GM18498 (cell line): ENCODE measurements at regions not wholly inside any gene's neighbourhood (a gene's known extent, or its start where the extent isn't known, plus 50 kb on each side); places are given as distances from the start of the nearest gene placed in this dataset.
"Not testable (repeated sequence)": the region's sequence is repeated elsewhere in the genome, so short reads cannot be mapped to it uniquely, and the experiment has no call there.

ENCODE experiments used
- ATAC-seq: cut with Tn5 transposase; IDR thresholded peaks from one replicate; pipeline ENCODE4 v1.9.1; 2021; ENCODE audit warnings: mild to moderate bottlenecking, moderate library complexity; ENCODE audit not compliant: unreplicated experiment

- ATAC-seq: no peak
Measured at GRCh38 chr5:17364987-17365810, 132.8 kb upstream of the TAF11L2 start.

GRCh38 chr5:17365811-17366138 lies 132.3 kb upstream of the TAF11L2 start:
- ATAC-seq: no peak

DNA sequence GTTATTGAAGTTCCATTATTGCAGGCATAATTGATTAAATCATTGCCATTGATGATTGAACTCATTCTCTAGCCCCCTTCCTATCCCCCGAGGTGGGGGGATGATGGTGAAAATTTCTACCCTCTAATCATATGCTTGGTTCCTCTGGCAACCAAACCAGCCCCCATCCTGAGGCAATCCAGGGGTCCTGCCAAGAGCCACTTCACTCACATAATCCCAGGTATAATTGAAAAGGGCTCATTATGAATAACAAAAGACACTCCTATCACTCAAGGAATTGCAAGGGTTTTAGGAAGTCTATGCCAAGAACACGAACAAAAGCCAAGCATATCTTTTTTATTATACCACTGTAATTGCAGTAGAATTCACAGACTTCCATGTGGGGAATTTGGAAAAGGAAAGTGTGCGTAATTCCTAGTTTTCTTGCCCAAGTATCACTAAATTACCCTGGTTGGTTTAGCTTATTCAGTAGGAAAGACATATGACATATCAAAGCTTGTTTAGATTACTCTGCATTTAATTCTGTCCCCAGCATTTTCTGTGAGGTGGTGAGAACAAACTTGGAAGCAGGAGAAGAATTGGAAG lies 130.7 kb upstream of the TAF11L2 start:
- ATAC-seq: no peak

DNA sequence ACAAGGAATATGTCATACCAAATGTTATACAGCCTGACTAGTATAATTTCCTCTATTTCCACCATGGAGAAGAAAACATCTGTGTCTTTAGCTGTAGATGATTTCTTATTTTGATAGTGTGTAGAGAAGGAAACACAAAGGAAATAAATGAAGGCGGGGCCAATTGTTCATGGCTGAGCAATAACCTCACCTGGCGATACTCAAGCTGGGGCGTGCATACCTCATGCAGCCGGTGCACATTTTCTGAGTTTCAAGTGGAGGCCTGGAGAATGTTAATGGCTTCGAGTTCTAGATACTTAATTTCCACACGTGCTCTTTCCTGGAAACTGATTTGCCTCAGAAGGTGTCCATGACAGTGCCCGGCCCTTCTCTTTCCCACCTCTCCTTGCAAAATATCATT lies 127.4 kb upstream of the TAF11L2 start:
- no peak for ATAC-seq

- ATAC-seq: no peak
Measured at GRCh38 chr5:17373406-17373805, 124.6 kb upstream of the TAF11L2 start.

GRCh38 chr5:17373814-17374556 lies 124.0 kb upstream of the TAF11L2 start:
- ATAC-seq: no peak

DNA sequence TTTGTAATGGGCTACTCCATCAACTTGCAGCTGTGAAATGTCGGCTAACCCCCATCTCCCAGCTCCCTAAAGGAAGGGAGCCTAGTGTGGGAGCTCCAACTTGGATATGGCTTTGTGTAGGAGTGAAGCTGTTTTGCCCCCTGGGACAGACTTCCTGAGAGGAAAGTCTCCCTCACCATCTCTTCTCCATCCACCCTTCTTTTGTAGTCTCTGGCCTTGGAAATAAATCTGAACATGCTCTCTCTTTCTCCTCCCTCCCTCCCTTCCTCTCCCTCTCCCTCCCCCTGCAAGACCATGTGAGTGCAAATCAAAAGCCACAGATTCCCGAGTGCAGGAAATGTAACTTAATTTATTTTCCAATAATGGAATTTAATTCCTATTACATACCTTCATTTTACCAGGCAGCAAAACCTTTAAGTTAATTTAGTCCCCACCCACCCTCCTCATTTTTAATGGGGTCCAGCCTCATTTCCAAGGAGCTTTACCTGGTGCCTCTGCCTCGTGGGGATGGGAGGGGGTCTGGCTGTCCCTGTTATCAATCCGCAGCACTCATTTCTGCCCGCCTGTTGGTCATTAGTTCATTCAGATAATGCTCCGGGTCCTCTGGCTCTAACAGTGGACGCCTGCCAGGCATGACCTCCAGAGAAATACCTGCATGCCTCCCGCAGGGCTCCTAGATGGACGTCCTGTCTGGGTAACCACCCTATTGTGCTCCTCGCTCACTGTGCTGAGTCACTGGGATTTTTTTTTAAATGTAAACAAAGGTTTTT lies 122.9 kb upstream of the TAF11L2 start:
- no peak for ATAC-seq

- ATAC-seq: not testable (repeated sequence)
Measured at GRCh38 chr5:17375886-17376285, 122.1 kb upstream of the TAF11L2 start.

DNA sequence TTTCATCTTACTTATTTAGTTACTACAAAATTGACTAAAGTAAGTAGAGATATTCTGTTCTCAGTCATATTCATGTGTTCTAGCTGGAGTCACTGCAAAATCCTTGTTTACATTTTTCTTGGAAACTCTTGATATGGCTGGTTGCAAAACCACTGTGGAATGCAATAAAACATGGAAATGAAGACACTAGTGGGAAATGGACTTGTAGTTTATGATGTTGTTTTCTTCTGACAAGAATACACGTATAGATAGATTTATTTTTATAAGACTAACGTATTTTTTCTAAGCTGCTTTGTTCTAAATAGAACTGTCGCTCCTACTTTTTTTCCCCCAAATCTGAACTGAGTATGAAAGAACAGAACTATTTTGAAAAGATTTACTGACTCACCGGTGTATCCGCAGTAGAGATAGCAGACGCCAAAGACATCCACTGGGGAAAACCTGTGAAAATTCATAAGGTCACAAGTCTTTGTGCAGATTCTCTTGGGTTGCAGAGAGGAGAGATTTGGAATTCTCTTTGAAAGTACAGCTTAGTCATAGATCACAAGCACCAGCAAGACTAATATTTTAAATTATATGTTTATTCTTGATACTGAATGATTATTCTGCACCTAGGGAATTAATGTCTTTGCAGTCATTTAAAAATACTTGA lies 119.6 kb upstream of the TAF11L2 start:
- no peak for ATAC-seq

DNA sequence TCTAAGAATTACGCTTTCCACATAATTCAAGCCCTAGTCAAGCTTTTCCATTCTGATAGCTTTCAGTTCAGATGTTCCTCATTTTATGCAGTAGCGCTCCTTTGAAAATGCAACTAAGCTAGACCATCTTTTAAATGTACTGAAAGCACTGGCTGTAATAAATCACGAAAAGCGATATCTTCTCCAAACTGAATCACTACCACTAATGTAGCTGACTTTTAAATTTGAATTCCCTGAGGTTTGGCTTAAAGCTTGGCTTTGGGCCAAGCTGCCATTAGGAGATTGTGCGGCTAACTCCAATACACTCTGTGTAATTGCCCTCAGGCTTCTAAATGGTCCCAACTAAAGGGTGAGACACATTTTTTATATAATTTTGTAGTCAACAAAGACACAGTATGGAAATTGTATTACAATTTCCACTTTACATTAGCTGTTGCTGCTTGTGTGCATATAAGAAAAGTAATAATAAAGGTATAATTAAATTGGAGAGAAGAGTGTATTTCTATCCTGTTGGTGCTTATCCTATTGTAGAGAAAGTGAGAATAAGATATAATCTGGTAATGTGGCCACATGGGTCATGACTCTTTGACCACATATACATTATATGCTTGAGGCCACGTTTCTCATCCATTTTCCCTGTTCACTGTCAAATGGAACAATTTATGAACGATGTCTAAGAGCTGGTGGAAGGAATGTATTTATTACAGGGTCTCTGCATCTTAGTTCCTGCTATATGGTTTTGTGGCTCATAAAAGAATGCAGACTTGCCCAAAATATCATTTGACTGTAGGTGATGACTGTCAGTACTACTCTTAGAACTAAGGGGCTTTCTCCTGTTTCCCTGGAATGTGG lies 118.7 kb upstream of the TAF11L2 start:
- no peak for ATAC-seq

GRCh38 chr5:17381932-17382331 lies 116.1 kb upstream of the TAF11L2 start:
- ATAC-seq: no peak

DNA sequence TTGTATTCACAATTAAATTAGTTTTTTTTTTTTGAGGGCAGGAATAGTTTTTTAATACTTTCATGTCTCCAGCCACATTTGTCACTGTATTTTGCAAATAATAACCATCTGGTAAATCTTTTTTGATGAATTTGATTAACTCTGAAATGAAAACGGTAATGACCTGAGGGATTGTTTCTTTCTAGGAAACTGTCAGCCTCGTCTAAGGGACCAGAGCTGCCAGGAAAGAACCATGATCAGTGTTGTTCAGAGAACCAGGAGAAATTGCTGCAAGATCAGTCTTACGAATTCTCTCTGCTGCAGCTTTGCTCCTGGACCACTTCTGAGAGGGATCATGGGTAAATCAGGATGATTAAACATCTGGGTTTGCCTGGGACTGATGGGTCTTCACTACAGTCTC lies 114.5 kb upstream of the TAF11L2 start:
- ATAC-seq: no peak

- no peak for ATAC-seq
Measured at GRCh38 chr5:17384181-17384580, 113.8 kb upstream of the TAF11L2 start.

GRCh38 chr5:17388717-17389116 lies 109.3 kb upstream of the TAF11L2 start:
- no peak for ATAC-seq

DNA sequence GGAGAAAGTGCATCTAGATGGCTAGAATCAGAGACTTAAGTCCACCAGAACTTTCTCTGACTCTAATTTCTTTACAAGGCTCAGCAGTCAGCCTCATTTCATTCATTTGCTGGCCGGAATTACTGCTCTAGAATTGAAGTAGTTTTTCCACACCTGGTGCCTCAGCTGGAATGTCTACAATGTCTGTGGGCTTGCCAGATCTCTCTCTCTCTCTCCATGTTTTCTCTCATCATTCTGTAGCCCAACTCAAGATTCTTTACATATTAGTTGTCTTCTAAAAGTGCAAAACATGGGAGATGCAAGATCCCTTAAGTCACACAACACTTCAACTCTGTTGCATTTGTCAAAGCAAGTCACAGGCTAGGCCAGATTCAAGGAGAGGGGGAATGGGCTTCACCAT lies 103.9 kb upstream of the TAF11L2 start:
- ATAC-seq: no peak

GRCh38 chr5:17395106-17395880 lies 102.7 kb upstream of the TAF11L2 start:
- ATAC-seq: no peak

DNA sequence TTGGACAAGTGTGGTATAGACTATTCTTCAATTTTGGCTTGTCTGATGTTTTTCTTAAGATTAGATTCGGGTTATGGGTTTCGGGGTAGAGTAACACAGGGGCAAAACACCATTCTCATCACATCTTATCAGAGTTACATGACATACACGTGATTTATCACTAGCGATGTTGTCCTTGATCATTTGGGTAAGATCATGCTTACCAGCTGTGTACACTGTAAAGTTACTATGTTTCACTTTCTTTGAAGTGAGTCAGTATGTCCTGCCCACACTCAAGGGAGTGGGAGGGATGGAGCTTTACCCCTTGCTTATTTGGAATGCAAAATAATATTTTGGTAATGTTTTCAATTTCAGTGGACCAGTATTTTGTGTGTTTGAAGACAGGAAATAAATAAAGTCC lies 101.8 kb upstream of the TAF11L2 start:
- peak; percentile 63 for ATAC-seq

GRCh38 chr5:17398431-17398830 lies 99.6 kb upstream of the TAF11L2 start:
- peak; percentile 59 for ATAC-seq
